ENCODE measurements at regions not wholly inside any gene's neighbourhood (a gene's known extent, or its start where the extent isn't known, plus 50 kb on each side); places are given as distances from the start of the nearest gene placed in this dataset.

GRCh38 chr2:134023854-134024253, 230.0 kb upstream of the MGAT5 start:
- no peaks in the 10 kb centered on the region for H3K36me3 ChIP-seq (replicated peaks in 1 of 2; ENCODE audit: control insufficient read depth in 2 of 2, insufficient read depth in 2 of 2, low read length in 2 of 2)
- H3K4me1 ChIP-seq (ENCODE audit: control insufficient read depth in 2 of 2, insufficient read depth in 1 of 2, low read depth in 1 of 2, low read length in 2 of 2) = peaks cover 2 to 4% of the 10 kb centered on the region in 2 donors
- H3K9ac ChIP-seq (ENCODE audit: low read depth, low read length, poor library complexity) = no peak overlapping the region
- no peak overlapping the region for H3K4me2 ChIP-seq (ENCODE audit: insufficient read depth, low read length, poor library complexity, severe bottlenecking)
- no peak overlapping the region for H3K14ac ChIP-seq (ENCODE audit: low read length)
- DNase-seq (ENCODE audit: low spot score) = no peak
- H2BK12ac ChIP-seq (ENCODE audit: low read length) = no peak overlapping the region
- no peaks in the 10 kb centered on the region for H3K79me1 ChIP-seq (ENCODE audit: low read depth, low read length)
- WGBS, 2 donors (ENCODE audit: extremely low coverage in 2 of 2, insufficient read length in 2 of 2, insufficient replicate concordance in 1 of 2) = no CpG with 5 or more reads among the region's 5 CpGs
- no peak overlapping the region for H3K4me3 ChIP-seq (ENCODE audit: low read length in 2 of 2)
- H3K18ac ChIP-seq (ENCODE audit: low read length) = no peak overlapping the region
- H2AK5ac ChIP-seq (ENCODE audit: low read depth, low read length) = no peak overlapping the region
- H2BK5ac ChIP-seq (ENCODE audit: low read length) = no peak overlapping the region
- no peak overlapping the region for H3K23ac ChIP-seq (ENCODE audit: low read depth, low read length, poor library complexity)
- no peak overlapping the region for H4K91ac ChIP-seq (ENCODE audit: low read depth, low read length, poor library complexity)
- H3K9me3 ChIP-seq (replicated peaks in 1 of 2; ENCODE audit: control insufficient read depth in 2 of 2, insufficient read depth in 1 of 2, low read depth in 1 of 2, low read length in 2 of 2) = no peaks in the 10 kb centered on the region
- no peak overlapping the region for H3K4ac ChIP-seq (ENCODE audit: low read length)
- H2BK15ac ChIP-seq (ENCODE audit: low read length) = no peak overlapping the region
- H2BK120ac ChIP-seq (ENCODE audit: low read depth, low read length) = no peak overlapping the region
- H3K27me3 ChIP-seq (ENCODE audit: control insufficient read depth in 3 of 3, insufficient read depth in 3 of 3, low read depth in 1 of 3, low read length in 3 of 3) = peaks cover 0 to 3% (median 1%) of the 10 kb centered on the region in 3 experiments
- H3K27ac ChIP-seq (replicated peaks; ENCODE audit: low read length) = no peak overlapping the region
- no peak overlapping the region for H4K8ac ChIP-seq (ENCODE audit: low read depth, low read length)
- no peak overlapping the region for H2AFZ ChIP-seq (ENCODE audit: low read length)

- H4K8ac ChIP-seq (ENCODE audit: low read depth, low read length) = no peak overlapping the region
- H4K91ac ChIP-seq (ENCODE audit: low read depth, low read length, poor library complexity) = no peak overlapping the region
- H3K14ac ChIP-seq (ENCODE audit: low read length) = no peak overlapping the region
- H3K36me3 ChIP-seq (replicated peaks in 1 of 2; ENCODE audit: control insufficient read depth in 2 of 2, insufficient read depth in 2 of 2, low read length in 2 of 2) = no peaks in the 10 kb centered on the region
- no peak overlapping the region for H3K4me2 ChIP-seq (ENCODE audit: insufficient read depth, low read length, poor library complexity, severe bottlenecking)
- no peak overlapping the region for H2BK120ac ChIP-seq (ENCODE audit: low read depth, low read length)
- no peaks in the 10 kb centered on the region for H3K9me3 ChIP-seq (replicated peaks in 1 of 2; ENCODE audit: control insufficient read depth in 2 of 2, insufficient read depth in 1 of 2, low read depth in 1 of 2, low read length in 2 of 2)
- DNase-seq (ENCODE audit: low spot score) = no peak
- H3K27me3 ChIP-seq (ENCODE audit: control insufficient read depth in 3 of 3, insufficient read depth in 3 of 3, low read depth in 1 of 3, low read length in 3 of 3) = peaks cover 0 to 18% (median 3%) of the 10 kb centered on the region in 3 experiments
- no peak overlapping the region for H2BK5ac ChIP-seq (ENCODE audit: low read length)
- peak overlapping the region in 1 of 2 donors; percentile 59 for H3K4me3 ChIP-seq (ENCODE audit: low read length in 2 of 2)
- no peak overlapping the region for H2BK15ac ChIP-seq (ENCODE audit: low read length)
- H2BK12ac ChIP-seq (ENCODE audit: low read length) = no peak overlapping the region
- no peak overlapping the region for H2AFZ ChIP-seq (ENCODE audit: low read length)
- no peaks in the 10 kb centered on the region for H3K79me1 ChIP-seq (ENCODE audit: low read depth, low read length)
- H3K4me1 ChIP-seq (ENCODE audit: control insufficient read depth in 2 of 2, insufficient read depth in 1 of 2, low read depth in 1 of 2, low read length in 2 of 2) = peaks cover 3 to 5% of the 10 kb centered on the region in 2 donors
- no peak overlapping the region for H3K23ac ChIP-seq (ENCODE audit: low read depth, low read length, poor library complexity)
- peak overlapping the region; percentile 77 for H3K18ac ChIP-seq (ENCODE audit: low read length)
- no CpG with 5 or more reads among the region's 21 CpGs for WGBS, 2 donors (ENCODE audit: extremely low coverage in 2 of 2, insufficient read length in 2 of 2, insufficient replicate concordance in 1 of 2)
- H3K9ac ChIP-seq (ENCODE audit: low read depth, low read length, poor library complexity) = no peak overlapping the region
- no peak overlapping the region for H3K27ac ChIP-seq (replicated peaks; ENCODE audit: low read length)
- no peak overlapping the region for H2AK5ac ChIP-seq (ENCODE audit: low read depth, low read length)
- H3K4ac ChIP-seq (ENCODE audit: low read length) = no peak overlapping the region
Measured at GRCh38 chr2:134027980-134028379, 225.9 kb upstream of the MGAT5 start.

GRCh38 chr2:134029418-134029817, 224.5 kb upstream of the MGAT5 start:
- WGBS, 2 donors (ENCODE audit: extremely low coverage in 2 of 2, insufficient read length in 2 of 2, insufficient replicate concordance in 1 of 2) = no CpG with 5 or more reads among the region's 6 CpGs
- H3K9ac ChIP-seq (ENCODE audit: low read depth, low read length, poor library complexity) = no peak overlapping the region
- H3K27me3 ChIP-seq (ENCODE audit: control insufficient read depth in 3 of 3, insufficient read depth in 3 of 3, low read depth in 1 of 3, low read length in 3 of 3) = peaks cover 0 to 18% (median 3%) of the 10 kb centered on the region in 3 experiments
- H3K18ac ChIP-seq (ENCODE audit: low read length) = no peak overlapping the region
- H3K4me3 ChIP-seq (ENCODE audit: low read length in 2 of 2) = no peak overlapping the region
- peak overlapping the region; percentile 59 for H2AFZ ChIP-seq (ENCODE audit: low read length)
- no peak overlapping the region for H3K23ac ChIP-seq (ENCODE audit: low read depth, low read length, poor library complexity)
- H3K14ac ChIP-seq (ENCODE audit: low read length) = no peak overlapping the region
- no peak overlapping the region for H3K4ac ChIP-seq (ENCODE audit: low read length)
- DNase-seq (ENCODE audit: low spot score) = no peak
- H3K4me2 ChIP-seq (ENCODE audit: insufficient read depth, low read length, poor library complexity, severe bottlenecking) = no peak overlapping the region
- H2BK12ac ChIP-seq (ENCODE audit: low read length) = no peak overlapping the region
- H3K4me1 ChIP-seq (ENCODE audit: control insufficient read depth in 2 of 2, insufficient read depth in 1 of 2, low read depth in 1 of 2, low read length in 2 of 2) = peaks cover 3 to 5% of the 10 kb centered on the region in 2 donors
- no peaks in the 10 kb centered on the region for H3K36me3 ChIP-seq (replicated peaks in 1 of 2; ENCODE audit: control insufficient read depth in 2 of 2, insufficient read depth in 2 of 2, low read length in 2 of 2)
- no peak overlapping the region for H4K91ac ChIP-seq (ENCODE audit: low read depth, low read length, poor library complexity)
- no peak overlapping the region for H3K27ac ChIP-seq (replicated peaks; ENCODE audit: low read length)
- no peaks in the 10 kb centered on the region for H3K9me3 ChIP-seq (replicated peaks in 1 of 2; ENCODE audit: control insufficient read depth in 2 of 2, insufficient read depth in 1 of 2, low read depth in 1 of 2, low read length in 2 of 2)
- H3K79me1 ChIP-seq (ENCODE audit: low read depth, low read length) = no peaks in the 10 kb centered on the region
- H2BK5ac ChIP-seq (ENCODE audit: low read length) = no peak overlapping the region
- H2BK120ac ChIP-seq (ENCODE audit: low read depth, low read length) = no peak overlapping the region
- no peak overlapping the region for H2AK5ac ChIP-seq (ENCODE audit: low read depth, low read length)
- no peak overlapping the region for H4K8ac ChIP-seq (ENCODE audit: low read depth, low read length)
- no peak overlapping the region for H2BK15ac ChIP-seq (ENCODE audit: low read length)

- Histone ChIP-seq H4K91ac (ENCODE audit: low read depth, low read length, poor library complexity) (no peak overlapping the region), H2BK12ac (ENCODE audit: low read length) (no peak overlapping the region), H3K36me3 (replicated peaks in 1 of 2; ENCODE audit: control insufficient read depth in 2 of 2, insufficient read depth in 2 of 2, low read length in 2 of 2) (no peaks in the 10 kb centered on the region), H3K27me3 (ENCODE audit: control insufficient read depth in 3 of 3, insufficient read depth in 3 of 3, low read depth in 1 of 3, low read length in 3 of 3) (peaks cover 0 to 18% (median 3%) of the 10 kb centered on the region in 3 experiments), H3K4me2 (ENCODE audit: insufficient read depth, low read length, poor library complexity, severe bottlenecking) (no peak overlapping the region), H4K8ac (ENCODE audit: low read depth, low read length) (no peak overlapping the region), H3K14ac (ENCODE audit: low read length) (no peak overlapping the region), H3K79me1 (ENCODE audit: low read depth, low read length) (peaks cover 2% of the 10 kb centered on the region), H3K4me3 (ENCODE audit: low read length in 2 of 2) (no peak overlapping the region), H3K4ac (ENCODE audit: low read length) (no peak overlapping the region), H3K18ac (ENCODE audit: low read length) (no peak overlapping the region), H3K9ac (ENCODE audit: low read depth, low read length, poor library complexity) (no peak overlapping the region), H2BK15ac (ENCODE audit: low read length) (no peak overlapping the region), H2BK5ac (ENCODE audit: low read length) (no peak overlapping the region), H2AFZ (ENCODE audit: low read length) (no peak overlapping the region), H3K27ac (replicated peaks; ENCODE audit: low read length) (no peak overlapping the region), H2BK120ac (ENCODE audit: low read depth, low read length) (no peak overlapping the region), H3K23ac (ENCODE audit: low read depth, low read length, poor library complexity) (no peak overlapping the region), H3K4me1 (ENCODE audit: control insufficient read depth in 2 of 2, insufficient read depth in 1 of 2, low read depth in 1 of 2, low read length in 2 of 2) (peaks cover 3 to 5% of the 10 kb centered on the region in 2 donors), H2AK5ac (ENCODE audit: low read depth, low read length) (no peak overlapping the region), H3K9me3 (replicated peaks in 1 of 2; ENCODE audit: control insufficient read depth in 2 of 2, insufficient read depth in 1 of 2, low read depth in 1 of 2, low read length in 2 of 2) (no peaks in the 10 kb centered on the region)
- no CpG with 5 or more reads among the region's 6 CpGs for WGBS, 2 donors (ENCODE audit: extremely low coverage in 2 of 2, insufficient read length in 2 of 2, insufficient replicate concordance in 1 of 2)
- no peak for DNase-seq (ENCODE audit: low spot score)
Measured at GRCh38 chr2:134031539-134031938, 222.3 kb upstream of the MGAT5 start.

Measured in neuronal stem cell (in vitro differentiated cells).